Right lobe of liver (tissue), 4 donors: ENCODE measurements at regions not wholly inside any gene's neighbourhood (a gene's known extent, or its start where the extent isn't known, plus 50 kb on each side); places are given as distances from the start of the nearest gene placed in this dataset.

Experiments
- POLR2A ChIP-seq: fragments of 450-650 bp; IDR thresholded peaks from one replicate; pipeline ENCODE4 v1.6.1; 2017; ENCODE audit warnings: antibody characterized with exemption, mild to moderate bottlenecking
- TF ChIP-seq, protein P1 (sequence below), 4 donors: fragments of 200-600 bp in 3 of 4; fragments of 450-650 bp in 1 of 4; IDR thresholded peaks; one replicate each; pipeline versions ENCODE4 v1.5.1 to v1.8.0; 2016 to 2022; ENCODE audit warnings: antibody characterized with exemption in 4 of 4, mild to moderate bottlenecking in 2 of 4
- donor health status: DM: no; HTN: no; CAD: no.
- donor health status: DM: no; HTN: no; CAD: no.
- donor health status: DM: no; HTN: yes; CAD: no.

DNA sequence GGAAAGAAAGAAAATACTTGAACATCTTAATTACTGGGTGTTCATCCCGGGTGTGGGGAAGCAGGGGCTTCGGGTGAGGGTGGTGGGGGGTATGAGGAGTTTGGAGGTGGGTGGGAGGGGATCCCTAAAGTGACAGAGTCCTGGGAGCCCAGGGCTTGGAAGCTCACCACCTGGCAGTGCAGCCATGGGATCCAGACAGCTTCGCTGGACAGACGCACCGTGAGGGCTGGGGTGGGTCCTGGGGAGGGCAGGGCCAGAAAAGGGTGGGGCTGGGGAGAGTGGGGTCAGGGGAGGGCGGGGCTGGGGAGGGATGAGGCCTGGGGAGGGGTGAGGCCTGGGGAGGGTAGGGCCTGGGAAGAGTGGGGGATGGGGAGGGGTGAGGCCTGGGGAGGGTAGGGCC lies 127.5 kb upstream of the LPCAT1 start:
- TF ChIP-seq, protein P1, sequence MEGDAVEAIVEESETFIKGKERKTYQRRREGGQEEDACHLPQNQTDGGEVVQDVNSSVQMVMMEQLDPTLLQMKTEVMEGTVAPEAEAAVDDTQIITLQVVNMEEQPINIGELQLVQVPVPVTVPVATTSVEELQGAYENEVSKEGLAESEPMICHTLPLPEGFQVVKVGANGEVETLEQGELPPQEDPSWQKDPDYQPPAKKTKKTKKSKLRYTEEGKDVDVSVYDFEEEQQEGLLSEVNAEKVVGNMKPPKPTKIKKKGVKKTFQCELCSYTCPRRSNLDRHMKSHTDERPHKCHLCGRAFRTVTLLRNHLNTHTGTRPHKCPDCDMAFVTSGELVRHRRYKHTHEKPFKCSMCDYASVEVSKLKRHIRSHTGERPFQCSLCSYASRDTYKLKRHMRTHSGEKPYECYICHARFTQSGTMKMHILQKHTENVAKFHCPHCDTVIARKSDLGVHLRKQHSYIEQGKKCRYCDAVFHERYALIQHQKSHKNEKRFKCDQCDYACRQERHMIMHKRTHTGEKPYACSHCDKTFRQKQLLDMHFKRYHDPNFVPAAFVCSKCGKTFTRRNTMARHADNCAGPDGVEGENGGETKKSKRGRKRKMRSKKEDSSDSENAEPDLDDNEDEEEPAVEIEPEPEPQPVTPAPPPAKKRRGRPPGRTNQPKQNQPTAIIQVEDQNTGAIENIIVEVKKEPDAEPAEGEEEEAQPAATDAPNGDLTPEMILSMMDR (IDR thresholded peaks at IDR 0.05), result no peak
- no peak for TF ChIP-seq POLR2A
